Mesendoderm (in vitro differentiated cells): ENCODE measurements at regions not wholly inside any gene's neighbourhood (a gene's known extent, or its start where the extent isn't known, plus 50 kb on each side); places are given as distances from the start of the nearest gene placed in this dataset.

ENCODE experiments used
- DNase-seq: peaks from one replicate; pipeline ENCODE4 v3.0.0; 2013
- H2AK5ac ChIP-seq: 2 replicates; pipeline ENCODE4 v1.6.1; 2013; ENCODE audit warnings: low read length, inconsistent platforms
- H2BK120ac ChIP-seq: 2 replicates; pipeline ENCODE4 v1.6.1; 2013; ENCODE audit warnings: low read depth, mild to moderate bottlenecking, low read length, moderate library complexity, mixed read lengths
- H2BK15ac ChIP-seq: replicated peaks from 2 replicates; pipeline ENCODE4 v1.6.1; 2013; ENCODE audit warnings: low read depth, mild to moderate bottlenecking, moderate library complexity
- H2BK5ac ChIP-seq: 2 replicates; pipeline ENCODE4 v1.6.1; 2013; ENCODE audit warnings: low read length, inconsistent platforms
- H3K18ac ChIP-seq: 2 replicates; pipeline ENCODE4 v1.6.1; 2013; ENCODE audit warnings: mild to moderate bottlenecking, low read length, mixed read lengths
- H3K23ac ChIP-seq: one replicate; pipeline ENCODE4 v1.6.1; 2013; ENCODE audit warnings: low read length
- H3K27ac ChIP-seq: 2 replicates; pipeline ENCODE4 v1.5.1; 2013; ENCODE audit warnings: low read depth, mild to moderate bottlenecking, inconsistent platforms, low read length, moderate library complexity
- H3K27me3 ChIP-seq: 2 replicates; pipeline ENCODE4 v1.6.1; 2013; ENCODE audit warnings: low read length, control low read depth, mild to moderate bottlenecking, inconsistent platforms; ENCODE audit not compliant: insufficient read depth, poor library complexity
- H3K36me3 ChIP-seq: 2 replicates; pipeline ENCODE4 v1.6.1; 2013; ENCODE audit warnings: low read length, inconsistent platforms; ENCODE audit not compliant: control insufficient read depth, insufficient read depth
- H3K4ac ChIP-seq: one replicate; pipeline ENCODE4 v1.6.1; 2013; ENCODE audit warnings: low read depth, mild to moderate bottlenecking, low read length, moderate library complexity
- H3K4me1 ChIP-seq: 2 replicates; pipeline ENCODE4 v1.6.1; 2013; ENCODE audit warnings: low read depth, low read length, inconsistent platforms; ENCODE audit not compliant: control insufficient read depth
- H3K4me2 ChIP-seq: 2 replicates; pipeline ENCODE4 v1.6.1; 2013; ENCODE audit warnings: low read length
- H3K4me3 ChIP-seq: 2 replicates; pipeline ENCODE4 v1.5.1; 2013; ENCODE audit warnings: mild to moderate bottlenecking, low read length
- H3K56ac ChIP-seq: one replicate; pipeline ENCODE4 v1.6.1; 2013; ENCODE audit warnings: low read length
- H3K79me1 ChIP-seq: 2 replicates; pipeline ENCODE4 v1.6.1; 2013; ENCODE audit warnings: low read length, inconsistent platforms
- H3K79me2 ChIP-seq: 2 replicates; pipeline ENCODE4 v1.6.1; 2013; ENCODE audit warnings: mild to moderate bottlenecking, low read length; ENCODE audit not compliant: control insufficient read depth, insufficient read depth
- H3K9ac ChIP-seq: 2 replicates; pipeline ENCODE4 v1.6.1; 2013; ENCODE audit warnings: low read length, inconsistent platforms
- H4K5ac ChIP-seq: one replicate; pipeline ENCODE4 v1.6.1; 2013; ENCODE audit warnings: low read length
- H4K8ac ChIP-seq: one replicate; pipeline ENCODE4 v1.6.1; 2013; ENCODE audit warnings: low read depth, mild to moderate bottlenecking, control low read depth, low read length, moderate library complexity
- whole genome bisulfite sequencing: extraction: QIAGEN DNeasy Blood & Tissue Kit; methylation state at CpG from one replicate; pipeline ENCODE4 v1.1.7; 2013; ENCODE audit warnings: low lambda C conversion rate, missing lambda C conversion rate; ENCODE audit not compliant: insufficient coverage; ENCODE audit errors: extremely low coverage; 5-methylcytosine and 5-hydroxymethylcytosine counted together

- Histone ChIP-seq H3K4me3 (no peak overlapping the region), H3K23ac (no peak overlapping the region), H3K36me3 (no peaks in the 10 kb centered on the region), H3K27me3 (no peaks in the 10 kb centered on the region), H3K79me1 (no peaks in the 10 kb centered on the region), H3K27ac (no peak overlapping the region), H4K5ac (no peak overlapping the region), H3K9ac (no peak overlapping the region), H2BK15ac (no peak overlapping the region), H3K4me1 (no peaks in the 10 kb centered on the region), H3K18ac (no peak overlapping the region), H2BK5ac (no peak overlapping the region), H3K4ac (no peak overlapping the region), H2BK120ac (no peak overlapping the region), H3K56ac (no peak overlapping the region), H3K79me2 (no peaks in the 10 kb centered on the region), H3K4me2 (no peak overlapping the region), H4K8ac (no peak overlapping the region), H2AK5ac (no peak overlapping the region)
- DNase-seq: no peak
Measured at GRCh38 chr3:103189941-103190340, 755.1 kb downstream of the ZPLD1 start.

GRCh38 chr3:103195216-103195615 is 760.4 kb downstream of the ZPLD1 start:
- Histone ChIP-seq H3K27ac (no peak overlapping the region), H3K4me1 (no peaks in the 10 kb centered on the region), H2AK5ac (no peak overlapping the region), H3K56ac (no peak overlapping the region), H2BK120ac (no peak overlapping the region), H3K4me3 (no peak overlapping the region), H3K27me3 (no peaks in the 10 kb centered on the region), H3K23ac (no peak overlapping the region), H2BK15ac (no peak overlapping the region), H2BK5ac (no peak overlapping the region), H3K9ac (no peak overlapping the region), H3K4ac (no peak overlapping the region), H3K79me1 (no peaks in the 10 kb centered on the region), H3K36me3 (no peaks in the 10 kb centered on the region), H3K4me2 (no peak overlapping the region), H3K18ac (no peak overlapping the region), H4K8ac (no peak overlapping the region), H3K79me2 (no peaks in the 10 kb centered on the region), H4K5ac (no peak overlapping the region)
- DNase-seq: no peak
- WGBS: no CpG with 5 or more reads among the region's 4 CpGs

GRCh38 chr3:103203441-103203840 is 768.6 kb downstream of the ZPLD1 start:
- no peak overlapping the region for H4K5ac ChIP-seq
- no peak overlapping the region for H3K18ac ChIP-seq
- H3K27me3 ChIP-seq: no peaks in the 10 kb centered on the region
- no peaks in the 10 kb centered on the region for H3K4me1 ChIP-seq
- H3K4me3 ChIP-seq: no peak overlapping the region
- no peak for DNase-seq
- no peak overlapping the region for H2BK5ac ChIP-seq
- H2BK15ac ChIP-seq: no peak overlapping the region
- no peaks in the 10 kb centered on the region for H3K79me2 ChIP-seq
- no peak overlapping the region for H4K8ac ChIP-seq
- H2AK5ac ChIP-seq: no peak overlapping the region
- H3K9ac ChIP-seq: no peak overlapping the region
- no peak overlapping the region for H3K27ac ChIP-seq
- no peak overlapping the region for H3K23ac ChIP-seq
- H3K36me3 ChIP-seq: no peaks in the 10 kb centered on the region
- H3K4ac ChIP-seq: no peak overlapping the region
- no CpG with 5 or more reads among the region's 4 CpGs for WGBS
- H2BK120ac ChIP-seq: no peak overlapping the region
- no peak overlapping the region for H3K4me2 ChIP-seq
- no peak overlapping the region for H3K56ac ChIP-seq
- no peaks in the 10 kb centered on the region for H3K79me1 ChIP-seq

- Histone ChIP-seq H3K4ac (no peak overlapping the region), H2BK5ac (no peak overlapping the region)
- WGBS: no CpG with 5 or more reads among the region's 7 CpGs
Measured at GRCh38 chr3:103210583-103210982, 775.8 kb downstream of the ZPLD1 start.

GRCh38 chr3:103218146-103218545 is 783.3 kb downstream of the ZPLD1 start:
- H3K4me3 ChIP-seq: no peak overlapping the region
- H3K4ac ChIP-seq: no peak overlapping the region
- H3K79me1 ChIP-seq: no peaks in the 10 kb centered on the region
- no peak overlapping the region for H3K4me2 ChIP-seq
- no peak overlapping the region for H2AK5ac ChIP-seq
- H3K36me3 ChIP-seq: no peaks in the 10 kb centered on the region
- no peak overlapping the region for H3K56ac ChIP-seq
- H3K27ac ChIP-seq: no peak overlapping the region
- no peak overlapping the region for H4K8ac ChIP-seq
- H4K5ac ChIP-seq: no peak overlapping the region
- H3K18ac ChIP-seq: no peak overlapping the region
- no peaks in the 10 kb centered on the region for H3K79me2 ChIP-seq
- WGBS: no CpG with 5 or more reads among the region's 1 CpG
- no peak overlapping the region for H3K23ac ChIP-seq
- H2BK5ac ChIP-seq: no peak overlapping the region
- no peaks in the 10 kb centered on the region for H3K27me3 ChIP-seq
- H2BK15ac ChIP-seq: no peak overlapping the region
- DNase-seq: no peak
- H2BK120ac ChIP-seq: no peak overlapping the region
- no peaks in the 10 kb centered on the region for H3K4me1 ChIP-seq
- no peak overlapping the region for H3K9ac ChIP-seq

More at GRCh38 chr3:103210583-103210982, 775.8 kb downstream of the ZPLD1 start:
- H3K79me1 ChIP-seq: no peaks in the 10 kb centered on the region
- no peaks in the 10 kb centered on the region for H3K79me2 ChIP-seq
- no peak overlapping the region for H3K9ac ChIP-seq
- no peaks in the 10 kb centered on the region for H3K4me1 ChIP-seq
- H4K8ac ChIP-seq: no peak overlapping the region
- H3K4me3 ChIP-seq: no peak overlapping the region
- no peaks in the 10 kb centered on the region for H3K36me3 ChIP-seq
- no peak overlapping the region for H3K27ac ChIP-seq
- H3K23ac ChIP-seq: no peak overlapping the region
- no peak overlapping the region for H2AK5ac ChIP-seq
- H2BK120ac ChIP-seq: no peak overlapping the region
- no peak overlapping the region for H3K18ac ChIP-seq
- H3K27me3 ChIP-seq: no peaks in the 10 kb centered on the region
- H3K4me2 ChIP-seq: no peak overlapping the region
- no peak overlapping the region for H2BK15ac ChIP-seq
- H4K5ac ChIP-seq: no peak overlapping the region
- no peak for DNase-seq
- no peak overlapping the region for H3K56ac ChIP-seq

GRCh38 chr3:103218793-103219192 is 784.0 kb downstream of the ZPLD1 start:
- Histone ChIP-seq H2BK120ac (no peak overlapping the region), H4K8ac (no peak overlapping the region), H4K5ac (no peak overlapping the region), H3K4me2 (no peak overlapping the region), H3K18ac (no peak overlapping the region), H3K79me1 (no peaks in the 10 kb centered on the region), H3K4me1 (no peaks in the 10 kb centered on the region), H2BK15ac (no peak overlapping the region), H3K4ac (no peak overlapping the region), H2AK5ac (no peak overlapping the region), H3K23ac (no peak overlapping the region), H3K4me3 (no peak overlapping the region), H3K36me3 (no peaks in the 10 kb centered on the region), H3K9ac (no peak overlapping the region), H2BK5ac (no peak overlapping the region), H3K27ac (no peak overlapping the region), H3K79me2 (no peaks in the 10 kb centered on the region), H3K56ac (no peak overlapping the region), H3K27me3 (no peaks in the 10 kb centered on the region)
- DNase-seq: no peak
- WGBS: no CpG with 5 or more reads among the region's 1 CpG
